Retinal pigment epithelial cell (primary cell): ENCODE measurements at regions not wholly inside any gene's neighbourhood (a gene's known extent, or its start where the extent isn't known, plus 50 kb on each side); places are given as distances from the start of the nearest gene placed in this dataset.

Experiments
- DNase-seq: peaks from one replicate; pipeline ENCODE4 v3.0.0-alpha.2; 2010; ENCODE audit warnings: low read depth
- H3K4me3 ChIP-seq: 2 replicates; pipeline ENCODE4 v1.5.1; 2011; ENCODE audit warnings: mild to moderate bottlenecking, low read length, control low read depth, moderate library complexity
- TF ChIP-seq, protein P1 (sequence below): conservative IDR thresholded peaks from 2 replicates; pipeline ENCODE4 v1.5.1; 2011; ENCODE audit warnings: low read depth, low read length, control low read depth, inconsistent platforms

DNA sequence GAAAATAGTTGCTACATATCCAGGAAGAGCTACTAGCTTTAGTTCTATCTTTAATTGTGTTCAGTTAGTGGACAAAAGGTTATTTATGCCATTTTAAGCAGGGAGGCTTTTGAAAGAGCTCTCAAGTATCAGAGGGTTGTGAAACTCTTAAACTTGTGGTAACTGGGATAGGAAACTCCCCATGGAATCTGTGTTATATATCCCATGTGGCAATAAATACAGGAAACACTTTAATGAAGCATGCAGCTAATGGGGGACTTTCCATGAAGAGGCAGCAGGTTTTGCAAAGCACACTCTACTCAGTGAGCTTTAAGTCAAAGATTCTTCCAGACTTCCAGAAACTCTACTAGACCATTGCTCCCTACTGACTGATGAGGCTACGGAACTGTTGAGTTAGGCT, 805.0 kb upstream of the C9orf72 start:
- no peak for DNase-seq
- H3K4me3 ChIP-seq, result no peak overlapping the region
- TF ChIP-seq, protein P1, sequence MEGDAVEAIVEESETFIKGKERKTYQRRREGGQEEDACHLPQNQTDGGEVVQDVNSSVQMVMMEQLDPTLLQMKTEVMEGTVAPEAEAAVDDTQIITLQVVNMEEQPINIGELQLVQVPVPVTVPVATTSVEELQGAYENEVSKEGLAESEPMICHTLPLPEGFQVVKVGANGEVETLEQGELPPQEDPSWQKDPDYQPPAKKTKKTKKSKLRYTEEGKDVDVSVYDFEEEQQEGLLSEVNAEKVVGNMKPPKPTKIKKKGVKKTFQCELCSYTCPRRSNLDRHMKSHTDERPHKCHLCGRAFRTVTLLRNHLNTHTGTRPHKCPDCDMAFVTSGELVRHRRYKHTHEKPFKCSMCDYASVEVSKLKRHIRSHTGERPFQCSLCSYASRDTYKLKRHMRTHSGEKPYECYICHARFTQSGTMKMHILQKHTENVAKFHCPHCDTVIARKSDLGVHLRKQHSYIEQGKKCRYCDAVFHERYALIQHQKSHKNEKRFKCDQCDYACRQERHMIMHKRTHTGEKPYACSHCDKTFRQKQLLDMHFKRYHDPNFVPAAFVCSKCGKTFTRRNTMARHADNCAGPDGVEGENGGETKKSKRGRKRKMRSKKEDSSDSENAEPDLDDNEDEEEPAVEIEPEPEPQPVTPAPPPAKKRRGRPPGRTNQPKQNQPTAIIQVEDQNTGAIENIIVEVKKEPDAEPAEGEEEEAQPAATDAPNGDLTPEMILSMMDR, result no peak

DNA sequence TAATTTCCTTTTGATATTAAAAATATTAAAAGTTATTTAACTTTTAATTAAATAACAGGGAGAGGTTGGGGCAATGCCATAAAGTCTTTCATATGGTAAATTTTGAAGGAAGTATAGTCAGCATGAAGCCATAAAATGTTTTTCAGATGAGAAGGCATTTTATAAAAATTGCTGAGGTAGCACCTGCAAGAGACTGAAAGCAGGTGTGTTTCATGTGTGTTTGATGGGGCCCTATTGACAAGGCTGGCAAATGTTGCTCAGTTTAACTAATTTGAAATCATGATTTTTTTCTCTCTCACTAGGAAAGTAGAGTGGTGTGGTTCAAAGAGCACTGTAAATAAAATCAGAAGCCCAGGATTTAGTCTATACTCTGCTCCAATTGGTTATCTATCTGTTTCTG, 805.8 kb upstream of the C9orf72 start:
- H3K4me3 ChIP-seq, result no peak overlapping the region
- TF ChIP-seq, protein P1, result no peak
- DNase-seq, result no peak

DNA sequence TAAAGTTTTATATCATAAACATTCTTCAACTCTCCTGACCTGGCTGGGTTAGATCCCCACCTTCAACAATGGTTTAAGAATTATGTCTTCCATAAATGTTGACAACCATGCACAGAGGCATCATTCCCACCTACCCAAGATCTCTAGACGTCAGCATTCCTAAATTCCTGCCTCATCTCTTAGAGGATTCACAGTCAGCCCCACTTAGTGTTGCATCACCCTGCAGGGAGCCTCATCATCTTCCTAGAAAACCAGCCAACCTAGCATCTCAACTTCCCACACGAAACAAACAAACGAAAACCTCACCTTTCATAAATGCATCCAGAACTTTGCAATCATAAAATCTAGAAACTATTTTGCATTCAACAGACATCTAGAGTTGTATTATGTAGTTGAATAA, 816.1 kb upstream of the C9orf72 start:
- no peak for DNase-seq

DNA sequence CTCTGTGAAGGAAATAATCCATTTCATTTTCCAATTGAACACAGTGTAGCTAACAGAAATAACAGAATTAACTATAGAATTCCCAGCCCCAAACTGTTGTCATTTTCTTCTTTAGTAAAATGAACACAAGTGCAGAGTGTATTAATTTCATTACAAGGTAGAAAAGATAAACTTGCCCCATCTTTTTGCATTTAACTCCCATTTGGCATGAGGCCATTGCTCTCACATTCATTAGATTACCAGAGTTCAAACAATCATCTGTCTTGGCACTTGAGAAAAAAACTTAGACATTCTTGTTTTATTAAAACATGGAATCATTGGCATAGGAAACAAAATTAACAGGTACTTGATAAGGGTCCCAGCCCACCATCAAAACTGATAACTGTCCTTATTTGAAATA, 821.5 kb upstream of the C9orf72 start:
- no peak overlapping the region for H3K4me3 ChIP-seq
- TF ChIP-seq, protein P1, result no peak
- no peak for DNase-seq

More for the DNA sequence above, 816.1 kb upstream of the C9orf72 start:
- TF ChIP-seq, protein P1, result no peak
- no peak overlapping the region for H3K4me3 ChIP-seq

DNA sequence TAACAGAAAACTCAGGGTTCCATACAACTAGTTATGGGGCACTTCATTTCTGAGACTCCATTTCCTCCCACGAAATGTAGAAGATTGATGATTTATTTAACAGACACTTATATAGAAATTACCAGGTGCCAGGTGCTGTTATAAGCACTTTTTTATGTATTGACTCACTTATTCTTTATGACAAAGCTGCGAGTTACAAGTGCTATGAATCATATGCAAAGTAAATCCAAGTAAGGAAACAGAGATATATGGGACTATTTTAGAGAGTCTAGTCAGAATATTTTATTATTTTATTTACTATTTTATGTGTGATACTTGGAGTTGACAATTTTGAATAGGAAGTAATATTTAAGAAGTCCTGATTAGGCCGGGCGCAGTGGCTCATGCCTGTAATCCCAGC, 822.8 kb upstream of the C9orf72 start:
- DNase-seq, result no peak
- TF ChIP-seq, protein P1, result no peak
- H3K4me3 ChIP-seq, result no peak overlapping the region

DNA sequence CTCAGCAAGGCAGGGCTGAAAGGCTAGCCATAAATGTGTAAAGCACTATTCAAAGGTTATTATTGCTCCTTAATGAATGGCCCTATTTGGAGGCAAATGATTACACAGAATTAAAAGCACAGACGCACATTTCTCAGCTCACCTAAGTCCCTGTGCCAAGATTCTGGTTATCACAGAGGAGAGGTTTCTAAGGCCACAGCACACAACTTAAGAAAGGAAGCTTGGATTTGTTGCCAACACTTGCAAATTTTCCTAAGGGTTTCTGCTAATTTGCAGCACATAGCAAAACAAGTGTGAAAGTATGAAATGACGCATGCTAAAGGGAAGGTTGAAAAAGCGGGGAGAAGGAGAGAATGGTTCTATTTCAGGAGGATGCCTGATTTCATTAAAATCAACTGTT, 834.1 kb upstream of the C9orf72 start:
- TF ChIP-seq, protein P1, result no peak
- H3K4me3 ChIP-seq, result no peak overlapping the region
- DNase-seq, result peak; percentile 19

DNA sequence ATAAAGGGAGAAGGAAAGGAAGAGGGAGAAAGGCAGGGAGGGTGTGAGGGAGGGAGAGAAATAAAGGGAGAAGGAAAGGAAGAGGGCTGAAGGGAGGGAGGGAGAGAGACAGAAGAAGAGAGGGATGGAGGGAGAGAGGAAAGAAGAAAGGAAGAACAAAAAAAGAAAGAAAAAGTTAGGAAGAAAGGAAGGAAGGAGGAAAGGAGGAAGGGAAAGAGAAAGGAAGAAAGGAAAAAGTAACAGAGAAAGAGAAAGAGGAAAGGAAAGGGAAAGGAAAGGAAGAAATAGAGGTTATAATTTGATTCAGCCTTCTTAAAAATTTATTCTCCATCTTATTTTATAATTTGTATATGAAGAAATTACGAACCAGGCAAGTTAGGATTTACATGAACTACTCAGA, 836.6 kb upstream of the C9orf72 start:
- DNase-seq, result no peak
- TF ChIP-seq, protein P1, result no peak
- no peak overlapping the region for H3K4me3 ChIP-seq
